GM18511 (cell line): ENCODE measurements at regions not wholly inside any gene's neighbourhood (a gene's known extent, or its start where the extent isn't known, plus 50 kb on each side); places are given as distances from the start of the nearest gene placed in this dataset.
"Not testable (repeated sequence)": the region's sequence is repeated elsewhere in the genome, so short reads cannot be mapped to it uniquely, and the experiment has no call there.

Source experiments
- ATAC-seq: cut with Tn5 transposase; IDR thresholded peaks from one replicate; pipeline ENCODE4 v1.9.1; 2021; ENCODE audit warnings: mild to moderate bottlenecking, moderate library complexity; ENCODE audit not compliant: unreplicated experiment

- no peak for ATAC-seq
Observed at GRCh38 chr18:70640336-70640887, 351.6 kb downstream of the SOCS6 start.

- ATAC-seq, result no peak
Observed at GRCh38 chr18:70636991-70637390, 348.1 kb downstream of the SOCS6 start.

GRCh38 chr18:70634576-70635147 is 345.8 kb downstream of the SOCS6 start:
- ATAC-seq, result no peak

DNA sequence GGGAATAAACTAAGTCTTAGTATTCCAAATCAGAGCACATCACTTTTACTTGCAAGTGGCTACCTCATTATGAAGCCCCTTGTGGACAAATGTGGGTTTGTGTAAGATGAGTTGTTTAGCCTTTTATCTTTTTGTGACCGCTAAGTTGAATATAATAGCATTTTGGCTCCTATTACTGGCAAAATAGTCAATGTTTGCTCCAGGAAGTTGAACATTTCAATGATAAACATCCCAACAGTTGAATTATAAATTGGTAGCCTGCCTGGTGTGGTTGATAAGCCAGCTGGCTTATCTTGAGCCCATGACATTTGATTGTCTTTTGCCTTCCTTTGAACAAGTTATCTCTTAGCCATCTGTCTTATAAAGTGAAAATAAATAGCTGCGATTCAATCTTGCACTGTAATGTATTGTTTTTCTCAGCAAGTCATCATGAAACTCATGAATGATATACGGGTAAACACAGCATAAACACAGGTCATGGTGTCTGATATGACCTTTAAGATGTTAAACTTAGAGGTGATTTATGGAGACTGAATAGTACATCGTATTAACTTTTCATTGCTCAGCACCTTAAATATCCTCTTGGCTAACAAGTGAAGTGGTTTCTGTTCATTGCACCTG is 338.4 kb downstream of the SOCS6 start:
- no peak for ATAC-seq

DNA sequence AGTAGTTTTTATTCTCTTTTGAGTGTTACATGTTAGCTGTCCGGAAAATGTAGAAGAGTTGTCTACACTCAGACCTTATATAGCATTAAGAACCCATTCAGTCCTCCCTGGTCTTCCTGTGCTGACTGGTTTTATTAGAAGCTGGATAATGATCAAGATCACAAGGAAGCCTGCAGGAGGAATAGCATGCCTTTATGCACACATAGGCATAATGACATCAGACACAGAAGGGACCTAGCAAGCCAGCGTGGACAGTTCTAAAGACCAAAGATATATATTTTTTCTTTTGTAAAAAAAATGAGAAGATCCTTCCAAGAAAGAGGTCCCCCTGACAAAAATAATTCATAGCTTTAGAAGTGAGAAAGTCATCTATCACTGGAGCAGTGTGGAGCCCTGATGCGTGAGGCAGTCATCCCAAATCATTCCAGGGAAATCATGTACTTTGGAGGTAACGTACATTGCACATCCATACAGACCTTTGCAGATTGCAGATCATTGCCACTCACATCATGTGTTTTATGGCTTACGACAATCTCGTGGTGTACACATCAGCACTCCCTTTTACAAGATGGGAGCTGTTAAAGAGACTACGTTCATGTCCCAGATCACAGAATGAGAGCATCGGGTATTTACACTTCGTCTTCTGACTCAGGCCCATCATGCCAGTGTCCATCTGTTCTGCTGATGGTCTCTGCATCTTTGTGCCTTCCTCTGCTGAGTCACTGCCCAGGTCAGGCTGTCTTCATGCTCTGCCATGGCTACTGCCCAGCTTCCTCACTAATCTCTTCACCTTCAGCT is 334.0 kb downstream of the SOCS6 start:
- ATAC-seq, result no peak

DNA sequence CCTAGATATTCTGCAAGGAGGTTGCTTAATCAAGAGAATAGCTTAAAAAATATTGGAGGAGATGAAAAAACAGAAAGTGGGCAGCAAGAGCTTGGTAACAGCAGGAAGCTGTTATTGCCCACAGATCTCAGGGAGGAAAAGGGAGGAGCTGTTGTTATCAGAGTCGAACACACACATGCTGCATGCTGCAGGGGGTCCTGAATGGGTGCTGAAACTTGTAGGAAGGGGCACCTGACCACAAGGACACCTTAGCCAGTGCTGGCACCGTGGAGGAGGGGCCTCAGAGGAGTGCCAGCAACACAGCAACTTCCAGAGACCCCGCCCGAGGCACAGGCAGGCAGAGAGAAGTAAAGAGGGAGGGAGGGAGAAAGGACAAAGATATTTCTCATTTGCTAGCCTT is 332.9 kb downstream of the SOCS6 start:
- ATAC-seq, result no peak

DNA sequence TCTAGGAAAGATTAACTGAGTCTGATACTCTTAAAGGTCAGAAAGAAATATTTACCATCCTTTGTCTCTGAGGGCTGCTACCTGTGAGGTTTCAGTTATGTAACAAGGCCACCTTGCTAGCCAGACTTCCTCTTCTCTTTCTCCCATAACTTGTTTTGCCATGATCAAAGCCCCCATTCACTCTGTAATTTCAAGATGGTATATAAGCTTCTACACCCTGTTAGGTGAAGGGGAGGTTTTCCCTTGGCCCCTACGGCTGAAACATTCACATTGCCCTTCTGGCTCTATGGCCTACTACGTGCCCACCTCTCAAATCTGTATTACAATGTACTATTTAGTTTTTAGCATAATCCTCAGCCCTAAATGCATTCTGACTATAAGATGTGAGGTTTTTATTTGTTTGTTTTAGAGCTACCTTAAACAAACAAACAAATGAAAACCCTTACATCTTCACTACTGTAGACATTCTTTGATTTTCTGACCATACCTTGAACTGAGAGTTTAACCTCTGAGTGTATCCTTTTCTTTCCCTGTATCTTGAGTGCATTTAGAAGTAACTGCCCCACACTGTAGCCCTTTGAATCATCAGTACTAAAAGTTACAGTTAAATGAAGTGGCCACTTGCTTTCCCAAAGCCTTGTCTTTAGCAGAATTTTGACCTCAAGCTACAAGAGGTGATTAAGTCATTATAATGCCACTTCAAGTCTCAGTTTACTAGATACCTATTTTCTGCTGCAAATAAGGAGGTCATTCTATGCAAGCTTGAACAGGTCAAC is 332.2 kb downstream of the SOCS6 start:
- no peak for ATAC-seq

DNA sequence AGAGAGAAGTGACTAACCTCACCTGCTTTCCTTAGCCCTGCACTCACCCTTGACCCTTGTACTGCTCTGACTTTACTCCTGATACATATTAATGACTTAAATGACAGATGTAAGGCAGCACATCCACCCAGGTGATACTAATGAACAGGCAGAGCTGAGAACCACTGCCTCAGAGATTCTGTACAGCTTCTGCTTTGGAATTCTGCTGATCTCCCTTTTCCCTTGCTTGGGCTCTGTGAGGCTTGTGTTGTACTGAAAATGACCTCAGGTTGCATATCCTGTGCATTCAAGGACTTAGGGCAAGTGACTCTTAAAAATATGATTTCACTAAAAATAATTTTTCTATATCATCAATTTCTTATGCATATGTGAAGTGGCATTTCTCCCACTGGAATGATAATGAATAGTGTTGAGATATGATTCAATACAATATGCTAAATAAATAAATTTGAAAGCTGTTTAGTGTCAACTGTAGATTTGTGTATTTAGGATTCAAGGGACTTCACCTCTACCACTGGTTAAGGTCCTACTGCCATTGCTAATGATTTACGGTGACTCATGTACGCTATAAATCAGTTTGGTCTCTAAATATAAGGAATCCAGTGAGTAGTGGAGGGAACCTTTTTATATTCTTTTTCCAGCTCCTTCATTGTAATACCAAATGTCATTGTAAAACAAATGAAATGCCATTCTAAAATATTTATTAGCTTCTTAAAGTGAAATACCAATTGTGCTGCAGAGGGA is 328.3 kb downstream of the SOCS6 start:
- ATAC-seq, result no peak

DNA sequence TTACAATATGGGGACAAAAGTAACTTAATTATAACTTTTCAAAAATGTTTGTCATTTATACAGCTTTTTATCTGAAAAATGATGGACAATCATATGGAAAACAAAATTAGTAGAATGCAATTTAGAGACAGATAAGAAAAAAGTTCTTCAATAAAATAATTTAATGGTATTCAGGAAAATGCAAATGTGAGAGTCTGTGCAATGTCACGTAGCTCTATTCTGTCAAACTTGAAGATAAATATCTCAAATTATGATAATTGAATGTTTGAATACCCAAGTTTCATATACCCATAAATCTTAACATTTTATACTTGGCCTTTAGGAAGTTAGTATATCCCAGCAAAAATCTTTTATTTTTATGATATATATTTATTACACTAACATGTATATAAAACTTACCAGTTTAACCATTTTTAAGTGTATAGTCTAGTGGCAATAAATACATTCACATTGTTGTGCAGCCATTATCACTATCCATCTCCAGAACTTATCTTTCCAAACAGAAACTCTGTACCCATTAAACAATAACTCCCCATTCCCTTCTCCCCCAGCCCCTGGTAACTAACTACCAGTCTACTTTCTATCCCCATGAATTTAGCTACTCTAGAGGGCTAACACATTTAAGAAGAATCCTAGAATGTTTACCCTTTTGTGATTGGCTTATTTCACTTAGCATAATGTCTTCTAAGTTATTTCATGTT is 311.5 kb downstream of the SOCS6 start:
- ATAC-seq, result no peak

DNA sequence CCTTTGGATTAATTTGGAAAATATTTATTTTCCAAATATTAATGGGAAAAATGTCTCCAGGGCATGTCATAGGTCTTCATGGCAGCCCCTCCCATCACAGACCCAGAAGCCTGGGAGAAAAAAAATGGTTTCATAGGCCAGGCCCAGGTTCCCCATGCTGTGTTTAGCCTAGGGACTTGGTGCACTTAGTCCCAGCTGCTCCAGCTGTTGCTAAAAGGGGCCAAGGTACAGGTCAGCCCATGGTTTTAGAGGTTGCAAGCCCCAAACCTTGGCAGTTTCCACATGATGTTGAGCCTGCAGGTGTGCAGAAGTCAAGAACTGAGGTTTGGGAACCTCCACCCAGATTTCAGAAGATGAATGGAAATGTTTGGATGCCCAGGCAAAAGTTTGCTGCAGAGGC is 309.6 kb downstream of the SOCS6 start:
- peak; percentile 25 for ATAC-seq

GRCh38 chr18:70582981-70583380 is 294.1 kb downstream of the SOCS6 start:
- no peak for ATAC-seq

DNA sequence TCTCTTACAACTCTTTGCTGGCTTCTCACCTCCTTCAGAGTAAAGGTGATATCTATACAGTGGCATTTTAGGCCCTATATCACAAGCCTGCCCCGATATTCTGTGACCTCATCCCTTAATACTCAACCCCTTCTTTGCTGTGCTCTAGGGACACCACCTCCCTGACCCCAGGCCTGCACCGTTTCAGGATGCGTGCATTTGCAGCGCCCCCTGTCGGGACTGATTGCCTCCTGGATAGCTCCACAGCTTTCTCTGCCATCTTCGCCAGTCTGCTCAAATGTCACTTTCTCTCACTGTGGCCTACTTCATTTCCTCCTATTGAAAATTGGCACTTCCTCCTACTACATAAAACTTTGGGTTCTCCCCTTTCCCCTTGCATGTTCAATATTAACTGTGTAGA is 289.6 kb downstream of the SOCS6 start:
- no peak for ATAC-seq

GRCh38 chr18:70577023-70577420 is 288.2 kb downstream of the SOCS6 start:
- no peak for ATAC-seq

- ATAC-seq, result no peak
Observed at GRCh38 chr18:70576276-70577022, 287.6 kb downstream of the SOCS6 start.

- ATAC-seq, result not testable (repeated sequence)
Observed at GRCh38 chr18:70574951-70575350, 286.1 kb downstream of the SOCS6 start.

DNA sequence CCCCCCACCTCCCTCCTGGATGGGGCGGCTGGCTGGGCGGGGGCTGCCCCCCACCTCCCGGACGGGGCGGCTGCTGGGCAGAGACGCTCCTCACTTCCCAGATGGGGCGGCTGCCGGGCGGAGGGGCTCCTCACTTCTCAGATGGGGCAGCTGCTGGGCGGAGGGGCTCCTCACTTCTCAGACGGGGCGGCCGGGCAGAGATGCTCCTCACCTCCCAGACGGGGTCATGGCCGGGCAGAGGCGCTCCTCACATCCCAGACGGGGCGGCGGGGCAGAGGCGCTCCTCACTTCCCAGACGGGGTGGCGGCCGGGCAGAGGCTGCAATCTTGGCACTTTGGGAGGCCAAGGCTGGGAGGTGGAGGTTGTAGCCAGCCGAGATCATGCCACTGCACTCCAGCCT is 280.8 kb downstream of the SOCS6 start:
- ATAC-seq, result not testable (repeated sequence)

- no peak for ATAC-seq
Observed at GRCh38 chr18:70559446-70559845, 270.6 kb downstream of the SOCS6 start.

- no peak for ATAC-seq
Observed at GRCh38 chr18:70558371-70558770, 269.5 kb downstream of the SOCS6 start.

GRCh38 chr18:70554854-70555445 is 266.1 kb downstream of the SOCS6 start:
- no peak for ATAC-seq
